RPMI8226 (cell line): ENCODE measurements at regions not wholly inside any gene's neighbourhood (a gene's known extent, or its start where the extent isn't known, plus 50 kb on each side); places are given as distances from the start of the nearest gene placed in this dataset.

Experiments
- DNase-seq: peaks from one replicate; pipeline ENCODE4 v3.0.0-alpha.2; 2015

GRCh38 chr13:47603365-47603764, 397.7 kb downstream of the SUCLA2 start:
- no peak for DNase-seq

GRCh38 chr13:47598340-47598911, 402.6 kb downstream of the SUCLA2 start:
- no peak for DNase-seq

- DNase-seq = peak; percentile 2
These were observed 406.2 kb downstream of the SUCLA2 start for GRCh38 chr13:47594833-47595232.

- DNase-seq = no peak
These were observed 408.8 kb downstream of the SUCLA2 start for GRCh38 chr13:47592256-47592655.

- DNase-seq = no peak
These were observed 412.4 kb downstream of the SUCLA2 start for GRCh38 chr13:47588676-47589075.

- no peak for DNase-seq
These were observed 428.7 kb downstream of the SUCLA2 start for GRCh38 chr13:47572375-47572774.

GRCh38 chr13:47564041-47564440, 437.0 kb downstream of the SUCLA2 start:
- no peak for DNase-seq

GRCh38 chr13:47556703-47557102, 444.4 kb downstream of the SUCLA2 start:
- no peak for DNase-seq

- no peak for DNase-seq
These were observed 445.8 kb downstream of the SUCLA2 start for GRCh38 chr13:47555235-47555634.

GRCh38 chr13:47553329-47553977, 447.6 kb downstream of the SUCLA2 start:
- DNase-seq = no peak

GRCh38 chr13:47549219-47549752, 451.8 kb downstream of the SUCLA2 start:
- DNase-seq = no peak

- DNase-seq = no peak
These were observed 452.7 kb downstream of the SUCLA2 start for GRCh38 chr13:47548294-47548840.

GRCh38 chr13:47546391-47547225, 454.5 kb downstream of the SUCLA2 start:
- DNase-seq = no peak

GRCh38 chr13:47545201-47546024, 455.7 kb downstream of the SUCLA2 start:
- no peak for DNase-seq

GRCh38 chr13:47539317-47539716, 461.8 kb downstream of the SUCLA2 start:
- no peak for DNase-seq

- no peak for DNase-seq
These were observed 477.3 kb downstream of the SUCLA2 start for GRCh38 chr13:47523771-47524170.

GRCh38 chr13:47521890-47522487, 479.1 kb downstream of the SUCLA2 start:
- no peak for DNase-seq

- DNase-seq = no peak
These were observed 481.4 kb downstream of the SUCLA2 start for GRCh38 chr13:47519626-47520025.

GRCh38 chr13:47518530-47518929, 482.5 kb downstream of the SUCLA2 start:
- no peak for DNase-seq

GRCh38 chr13:47511647-47512046, 489.4 kb downstream of the SUCLA2 start:
- DNase-seq = no peak

GRCh38 chr13:47508527-47509228, 492.4 kb downstream of the SUCLA2 start:
- DNase-seq = no peak
